ENCODE measurements at regions not wholly inside any gene's neighbourhood (a gene's known extent, or its start where the extent isn't known, plus 50 kb on each side); places are given as distances from the start of the nearest gene placed in this dataset.

GRCh38 chr13:31955101-31955500 lies 76.5 kb upstream of the FRY start:
- TF ChIP-seq SPI1 (IDR thresholded peaks at IDR 0.05; ENCODE audit: low read depth, low read length) (no peak), POLR2AphosphoS5 (IDR thresholded peaks at IDR 0.05; ENCODE audit: low read depth, low read length) (no peak), POLR2A (IDR thresholded peaks at IDR 0.05; ENCODE audit: low read depth, low read length) (no peak), TAF1 (IDR thresholded peaks at IDR 0.05; ENCODE audit: low read depth, low read length) (no peak), PAX5 (IDR thresholded peaks at IDR 0.05; ENCODE audit: insufficient read depth, low read length, severe bottlenecking) (no peak), POU2F2 (IDR thresholded peaks at IDR 0.05; ENCODE audit: low read depth, low read length) (no peak)
